ENCODE measurements at regions not wholly inside any gene's neighbourhood (a gene's known extent, or its start where the extent isn't known, plus 50 kb on each side); places are given as distances from the start of the nearest gene placed in this dataset.
"Not testable (repeated sequence)": the region's sequence is repeated elsewhere in the genome, so short reads cannot be mapped to it uniquely, and the experiment has no call there.

DNA sequence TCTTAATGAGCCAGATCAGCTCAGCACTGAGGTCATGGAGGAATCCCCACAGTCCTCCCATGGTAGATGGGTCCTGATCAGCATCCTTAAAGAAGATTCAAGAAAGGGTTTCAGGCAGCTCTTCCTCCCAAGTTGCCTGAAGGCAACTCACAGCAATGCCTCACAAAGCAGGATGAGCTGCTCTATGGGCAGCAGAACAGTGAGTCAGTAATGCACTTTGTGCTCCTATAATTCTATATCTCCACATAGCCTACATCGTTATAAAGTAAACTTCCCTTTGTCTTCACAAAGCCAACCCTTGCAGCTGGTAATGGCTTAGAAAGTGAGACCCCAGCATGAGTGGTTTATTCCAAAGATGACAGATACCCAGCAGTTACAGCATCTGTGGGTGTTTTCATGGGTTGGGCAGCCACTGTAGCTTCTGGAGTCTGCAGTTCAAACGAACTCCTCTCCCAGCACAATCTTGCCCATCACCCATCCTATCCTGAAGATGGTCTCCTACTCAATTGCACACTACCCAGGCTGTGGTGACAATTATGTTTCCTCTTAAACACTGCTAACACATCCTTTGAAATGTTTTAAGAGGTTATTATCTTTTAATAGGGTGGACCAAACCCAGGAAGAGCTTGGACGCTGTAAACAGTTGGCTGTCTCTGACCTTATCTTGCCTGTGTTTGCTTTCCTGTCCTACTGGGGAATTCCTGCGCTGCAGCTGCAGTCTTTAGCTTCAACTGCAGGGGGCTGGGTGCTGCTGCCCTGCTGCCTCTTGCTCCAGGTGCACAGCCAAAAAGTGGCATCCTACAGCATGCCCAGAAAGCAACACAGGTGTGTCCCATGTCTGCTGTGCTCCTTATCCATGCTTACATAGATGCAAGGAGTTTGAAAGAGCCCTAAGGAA, 286.9 kb downstream of the ANAPC1 start:
- H3K27ac Mint-ChIP-seq; H3K4me1 Mint-ChIP-seq; H3K9me3 Mint-ChIP-seq; DNase-seq (ENCODE audit: low spot score in 2 of 2); H3K27me3 Mint-ChIP-seq; H3K4me3 Mint-ChIP-seq; H3K36me3 Mint-ChIP-seq: not testable (repeated sequence)
- peak; percentile 31 for ATAC-seq (ENCODE audit: low read depth)

DNA sequence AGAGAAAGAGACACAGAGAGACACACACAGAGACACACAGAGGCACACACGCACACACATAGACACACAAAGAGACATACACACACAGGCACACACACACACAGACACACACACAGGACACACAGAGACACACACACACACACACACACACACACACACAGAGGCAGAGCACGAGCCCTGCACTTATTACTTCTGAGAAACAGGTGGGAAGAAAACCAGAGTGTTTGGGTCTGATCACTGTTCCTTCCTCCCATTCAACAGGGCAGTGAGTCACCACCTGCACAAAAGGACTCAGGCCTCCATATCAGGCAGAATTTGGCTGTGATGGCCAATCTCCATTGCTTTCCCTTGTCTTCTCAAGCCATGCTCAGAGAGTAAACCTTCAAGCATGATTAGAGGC, 285.0 kb downstream of the ANAPC1 start:
- not testable (repeated sequence) for H3K4me1 Mint-ChIP-seq; H3K27ac Mint-ChIP-seq; ATAC-seq (ENCODE audit: low read depth); H3K36me3 Mint-ChIP-seq; H3K9me3 Mint-ChIP-seq; DNase-seq (ENCODE audit: low spot score in 2 of 2); H3K4me3 Mint-ChIP-seq; H3K27me3 Mint-ChIP-seq

DNA sequence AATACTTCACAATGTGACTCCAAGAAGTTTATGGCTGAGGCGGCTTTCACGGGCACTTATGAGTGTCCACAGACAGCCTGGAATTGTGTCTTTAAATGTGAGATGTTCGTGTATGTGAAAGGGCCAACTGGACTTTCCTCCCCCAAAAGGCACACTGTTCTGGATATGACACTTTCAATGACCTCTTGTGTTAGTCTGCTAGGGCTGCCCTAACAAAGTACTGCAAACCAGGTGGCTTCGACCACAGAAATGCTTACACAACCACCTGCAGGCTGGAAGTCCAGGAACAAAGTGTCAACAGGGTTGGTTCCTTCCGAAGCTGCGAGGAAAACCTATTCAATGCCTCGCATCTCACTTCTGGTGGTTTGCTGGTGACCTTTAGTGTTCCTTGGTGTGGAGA, 281.7 kb downstream of the ANAPC1 start:
- not testable (repeated sequence) for H3K27ac Mint-ChIP-seq; H3K27me3 Mint-ChIP-seq; ATAC-seq (ENCODE audit: low read depth); DNase-seq (ENCODE audit: low spot score in 2 of 2); H3K9me3 Mint-ChIP-seq; H3K4me1 Mint-ChIP-seq; H3K36me3 Mint-ChIP-seq; H3K4me3 Mint-ChIP-seq

DNA sequence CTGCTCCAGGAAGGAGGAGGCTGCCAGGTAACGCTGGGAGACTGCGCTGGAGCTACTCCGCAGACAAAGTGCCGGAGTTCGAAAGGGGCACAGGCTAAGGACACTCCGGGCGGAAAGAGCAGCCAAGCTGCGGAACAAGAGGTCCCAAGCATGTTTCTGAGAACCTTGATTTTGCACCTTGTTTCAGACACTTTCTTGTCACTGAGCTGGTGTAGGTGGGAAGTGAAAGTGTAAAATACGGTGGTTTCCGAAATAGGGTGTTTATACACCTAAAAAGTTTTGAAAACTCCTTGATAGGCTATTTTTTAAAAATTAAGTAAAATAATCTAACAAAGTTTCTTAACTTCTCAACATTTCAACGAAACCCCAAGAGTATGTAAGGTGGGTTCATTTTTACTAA, 278.2 kb downstream of the ANAPC1 start:
- H3K36me3 Mint-ChIP-seq; H3K4me1 Mint-ChIP-seq; H3K27ac Mint-ChIP-seq; DNase-seq (ENCODE audit: low spot score in 2 of 2); H3K27me3 Mint-ChIP-seq; H3K4me3 Mint-ChIP-seq; H3K9me3 Mint-ChIP-seq: not testable (repeated sequence)
- peak; percentile 85 for ATAC-seq (ENCODE audit: low read depth)

DNA sequence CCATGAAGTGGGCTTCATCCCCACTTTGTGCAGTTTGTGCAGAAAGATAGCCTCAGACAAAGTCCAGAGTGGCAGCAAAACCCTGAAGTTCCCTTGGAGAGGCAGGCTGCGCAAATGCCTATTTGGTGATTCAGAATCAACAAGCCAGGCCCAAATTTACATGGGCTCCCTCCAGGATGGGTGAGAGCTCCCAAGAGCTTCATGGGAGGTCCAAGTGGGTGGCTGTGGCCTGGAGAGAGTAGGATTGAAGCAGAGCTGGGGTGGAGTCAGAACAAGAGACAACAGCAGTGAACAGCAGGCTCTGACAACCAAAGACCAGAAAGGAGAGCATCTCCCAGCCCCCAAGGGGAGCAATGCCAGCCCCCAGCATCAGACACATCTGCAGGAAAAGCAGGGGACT, 277.4 kb downstream of the ANAPC1 start:
- ATAC-seq (ENCODE audit: low read depth); H3K27ac Mint-ChIP-seq; DNase-seq (ENCODE audit: low spot score in 2 of 2); H3K4me1 Mint-ChIP-seq; H3K4me3 Mint-ChIP-seq; H3K9me3 Mint-ChIP-seq; H3K36me3 Mint-ChIP-seq; H3K27me3 Mint-ChIP-seq: not testable (repeated sequence)

DNA sequence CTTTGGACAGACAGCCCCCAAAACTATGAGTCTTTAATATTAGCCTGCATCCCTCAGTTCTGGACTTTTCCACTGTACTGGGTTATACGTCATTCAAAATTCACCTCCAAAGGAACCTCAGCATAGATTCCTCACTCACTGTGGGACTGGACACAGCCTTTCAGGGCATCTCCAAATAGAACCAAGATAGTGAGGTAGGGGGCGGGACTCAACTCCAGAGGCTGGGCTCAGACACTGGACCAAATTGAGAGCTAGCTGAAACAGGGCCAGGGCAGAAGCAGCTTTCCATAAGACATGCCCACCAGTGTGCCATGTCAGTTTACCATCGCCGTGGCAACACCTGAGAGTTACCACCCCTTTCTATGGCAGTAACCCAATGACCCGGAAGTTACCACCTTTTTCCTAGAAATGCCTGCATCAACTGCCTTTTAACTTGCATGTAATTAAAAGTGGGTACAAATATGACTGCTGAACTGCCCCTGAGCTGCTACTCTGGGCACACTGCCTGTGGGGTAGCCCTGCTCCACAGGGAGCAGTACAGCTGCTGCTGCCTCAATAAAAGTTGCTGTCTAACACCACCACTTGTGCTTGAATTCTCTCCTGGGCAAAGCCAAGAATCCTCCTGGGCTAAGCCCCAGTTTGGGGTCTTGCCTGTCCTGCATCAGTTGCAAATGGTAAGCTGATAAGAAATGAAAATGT, 274.7 kb downstream of the ANAPC1 start:
- not testable (repeated sequence) for H3K27ac Mint-ChIP-seq; H3K27me3 Mint-ChIP-seq; H3K4me3 Mint-ChIP-seq; H3K9me3 Mint-ChIP-seq; ATAC-seq (ENCODE audit: low read depth); H3K4me1 Mint-ChIP-seq; DNase-seq (ENCODE audit: low spot score in 2 of 2); H3K36me3 Mint-ChIP-seq

DNA sequence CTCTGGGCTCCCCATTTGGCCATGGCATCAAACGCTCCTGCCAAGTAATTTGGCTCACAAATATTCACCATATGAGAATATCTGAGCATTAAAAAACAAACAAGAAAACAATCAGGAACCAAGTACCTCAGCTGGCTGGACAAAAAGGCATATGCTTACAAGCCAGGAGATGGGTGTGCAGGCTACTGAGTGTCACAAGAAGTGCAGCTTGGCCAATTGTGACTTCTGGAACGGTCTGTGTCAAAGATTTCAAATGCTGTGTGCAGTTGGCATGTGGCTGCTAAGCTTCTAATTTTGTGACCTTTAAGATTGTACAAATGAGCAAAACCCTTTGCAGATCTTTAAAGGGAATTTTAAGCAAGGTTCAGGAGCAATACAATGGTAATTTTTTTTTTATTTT, 274.0 kb downstream of the ANAPC1 start:
- H3K36me3 Mint-ChIP-seq; H3K9me3 Mint-ChIP-seq; H3K4me3 Mint-ChIP-seq; DNase-seq (ENCODE audit: low spot score in 2 of 2); H3K27me3 Mint-ChIP-seq; ATAC-seq (ENCODE audit: low read depth); H3K4me1 Mint-ChIP-seq; H3K27ac Mint-ChIP-seq: not testable (repeated sequence)

DNA sequence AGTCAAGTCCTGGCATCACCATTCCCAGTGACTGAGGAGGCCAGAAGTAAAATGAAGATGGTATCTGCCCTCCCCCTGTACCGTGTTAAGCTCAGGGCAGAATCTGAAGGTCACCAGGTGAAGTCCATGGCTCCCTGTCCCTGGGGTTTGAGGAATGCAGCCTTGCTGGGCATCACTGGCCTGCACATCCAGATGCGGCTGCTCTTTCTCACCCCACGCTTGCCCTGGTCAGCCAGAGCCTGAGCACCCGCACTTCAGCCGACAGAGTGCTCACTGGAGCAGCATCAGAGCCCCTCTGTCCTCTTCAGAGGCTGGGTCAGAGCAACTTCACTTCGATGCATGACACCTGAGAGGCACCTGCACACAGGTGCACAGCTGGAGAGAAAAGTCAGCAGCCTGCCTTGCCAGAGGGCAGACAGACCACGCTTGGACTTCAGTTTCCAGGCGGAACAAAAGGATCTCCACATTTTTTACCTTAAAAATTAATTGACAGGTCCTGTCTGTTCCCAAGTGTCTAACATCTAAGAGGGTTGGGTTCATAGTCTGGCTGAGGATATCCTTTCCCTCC, 267.3 kb downstream of the ANAPC1 start:
- Mint-ChIP-seq H3K4me1 (peaks cover 1% of the 10 kb centered on the region), H3K27ac (no peak overlapping the region), H3K9me3 (no peaks in the 10 kb centered on the region), H3K4me3 (no peak overlapping the region), H3K27me3 (peaks cover 6% of the 10 kb centered on the region), H3K36me3 (no peaks in the 10 kb centered on the region)
- no peak for DNase-seq (ENCODE audit: low spot score in 2 of 2)
- no peak for ATAC-seq (ENCODE audit: low read depth)

DNA sequence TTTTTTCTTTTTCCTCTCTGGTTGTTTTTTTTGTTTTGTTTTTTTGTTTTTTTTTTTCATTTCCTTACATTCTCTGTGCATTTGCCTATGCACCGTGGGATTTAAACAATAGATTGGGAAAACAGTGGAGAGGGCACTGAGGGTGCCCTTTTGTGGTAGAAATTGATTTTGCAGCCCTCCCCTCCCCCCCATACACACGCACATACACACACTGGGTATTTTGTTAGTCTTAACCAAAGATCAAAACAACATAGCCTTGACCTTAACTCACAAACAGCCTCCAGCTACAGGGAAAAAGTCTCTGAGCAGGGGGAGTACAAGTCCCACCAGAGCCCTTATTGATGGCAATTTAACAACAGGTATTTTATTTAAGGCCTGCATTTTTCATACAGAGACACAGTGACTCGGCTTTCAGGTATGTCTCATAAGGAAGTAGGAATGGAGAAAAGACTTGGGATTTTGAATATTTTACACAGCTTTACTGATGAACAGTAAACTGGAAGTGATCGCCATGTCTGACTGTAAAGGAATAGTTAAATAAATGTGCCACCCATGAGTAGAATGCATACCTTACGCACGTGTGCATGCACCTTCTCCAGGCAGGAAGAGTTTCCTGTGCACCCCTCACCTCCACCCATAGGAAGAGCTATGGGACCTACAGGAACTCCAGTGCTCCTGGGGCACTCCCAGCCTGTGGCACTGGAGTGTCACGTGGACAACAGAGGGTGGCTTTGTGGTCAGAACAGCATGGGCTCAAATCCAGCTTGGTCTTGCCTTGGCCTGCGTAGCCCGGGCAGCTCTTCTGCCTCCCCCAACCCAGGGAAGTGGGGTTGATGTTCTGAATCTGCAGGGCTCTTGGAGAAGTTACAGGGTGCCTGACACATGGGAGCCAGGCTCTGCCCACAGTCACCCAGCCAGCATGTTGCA, 266.4 kb downstream of the ANAPC1 start:
- ATAC-seq (ENCODE audit: low read depth): no peak
- no peak overlapping the region for H3K27ac Mint-ChIP-seq
- no peaks in the 10 kb centered on the region for H3K4me1 Mint-ChIP-seq

DNA sequence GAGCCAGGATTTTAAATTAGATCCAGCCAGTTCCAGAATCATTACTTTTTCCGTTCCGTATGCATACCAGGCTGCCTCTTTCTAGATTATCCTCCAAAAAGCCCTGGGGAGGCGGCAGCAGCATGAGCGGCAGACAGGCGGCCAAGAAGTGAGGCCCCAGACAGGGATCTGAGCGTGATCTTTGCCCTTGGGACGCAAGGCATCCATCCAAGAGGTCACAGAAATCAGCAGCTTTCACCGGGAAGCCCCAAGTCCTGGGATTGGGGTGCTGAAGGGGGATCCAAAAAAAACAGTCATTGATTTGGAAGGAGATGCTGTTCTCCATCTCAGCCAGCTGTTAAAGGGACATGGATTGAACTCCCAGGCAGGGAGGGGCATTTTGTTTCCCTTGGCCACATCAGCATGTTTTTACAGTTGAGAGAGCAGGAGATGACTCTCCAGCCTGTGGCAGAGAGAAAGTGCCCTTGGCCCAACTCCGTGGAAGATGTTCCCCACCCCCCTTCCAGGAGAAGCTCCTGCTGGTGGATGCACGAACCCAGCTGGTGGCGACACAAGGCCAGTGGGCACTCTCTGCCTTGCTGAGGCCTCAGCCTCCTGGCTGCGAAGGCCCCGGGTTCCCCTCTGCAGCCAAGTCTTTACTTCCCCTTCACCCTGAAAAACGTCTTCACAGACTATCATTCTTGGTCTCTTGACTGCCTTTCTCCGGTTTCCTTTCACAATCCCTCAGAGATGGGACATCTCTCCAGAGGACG, 265.6 kb downstream of the ANAPC1 start:
- no peaks in the 10 kb centered on the region for H3K36me3 Mint-ChIP-seq
- no peak overlapping the region for H3K4me3 Mint-ChIP-seq
- ATAC-seq (ENCODE audit: low read depth): no peak
- H3K4me1 Mint-ChIP-seq: no peaks in the 10 kb centered on the region
- no peaks in the 10 kb centered on the region for H3K9me3 Mint-ChIP-seq
- peaks cover 4% of the 10 kb centered on the region for H3K27me3 Mint-ChIP-seq
- H3K27ac Mint-ChIP-seq: no peak overlapping the region
- DNase-seq (ENCODE audit: low spot score in 2 of 2): no peak

More for the DNA sequence above, 266.4 kb downstream of the ANAPC1 start:
- DNase-seq (ENCODE audit: low spot score in 2 of 2): no peak
- no peaks in the 10 kb centered on the region for H3K9me3 Mint-ChIP-seq
- no peak overlapping the region for H3K4me3 Mint-ChIP-seq
- H3K27me3 Mint-ChIP-seq: peaks cover 4% of the 10 kb centered on the region
- no peaks in the 10 kb centered on the region for H3K36me3 Mint-ChIP-seq

DNA sequence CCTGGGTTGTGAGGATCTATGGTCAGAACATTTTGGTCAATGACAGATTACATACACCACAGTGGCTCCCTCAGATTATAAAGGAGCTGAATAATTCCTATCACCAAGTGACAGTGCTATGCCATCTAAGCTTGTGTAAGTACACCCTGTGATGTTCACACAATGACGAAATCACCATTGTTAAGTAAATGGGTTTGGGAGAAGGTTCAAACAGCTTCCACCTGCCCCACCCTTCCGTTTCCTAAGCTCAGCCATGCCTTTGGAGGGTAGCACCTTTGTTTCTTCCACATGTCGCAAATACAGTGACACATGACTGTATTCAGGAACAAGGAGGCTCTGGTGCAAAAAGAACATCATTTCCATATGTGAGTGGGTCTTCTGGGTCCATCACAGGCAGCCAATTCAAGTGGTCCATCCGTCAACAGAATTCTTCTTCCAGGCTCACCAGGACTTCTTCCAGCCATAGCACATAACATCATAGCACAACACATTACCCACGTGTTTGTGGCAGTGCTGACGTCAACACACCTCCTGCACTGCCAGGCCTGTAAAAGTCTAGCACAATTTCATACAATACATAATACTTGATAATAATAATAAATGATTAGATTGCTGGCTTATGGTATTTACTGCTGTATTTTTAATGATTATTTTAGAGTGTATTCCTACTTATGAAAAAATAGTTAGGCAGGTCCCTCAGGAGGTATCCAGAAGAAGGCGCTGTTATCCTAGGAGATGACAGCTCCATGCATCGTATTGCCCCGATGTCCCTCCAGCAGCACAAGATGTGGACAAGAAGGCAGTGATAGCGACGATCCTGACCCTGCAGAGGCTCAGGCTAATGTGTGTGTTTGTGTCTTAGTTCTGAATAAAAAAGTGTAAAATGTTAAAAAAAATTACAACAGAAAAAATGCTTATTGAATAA, 264.8 kb downstream of the ANAPC1 start:
- peaks cover 4% of the 10 kb centered on the region for H3K27me3 Mint-ChIP-seq
- no peaks in the 10 kb centered on the region for H3K4me1 Mint-ChIP-seq
- H3K4me3 Mint-ChIP-seq: no peak overlapping the region
- DNase-seq (ENCODE audit: low spot score in 2 of 2) (no peak), ATAC-seq (ENCODE audit: low read depth) (no peak)
- H3K27ac Mint-ChIP-seq: no peak overlapping the region
- no peaks in the 10 kb centered on the region for H3K36me3 Mint-ChIP-seq
- H3K9me3 Mint-ChIP-seq: no peaks in the 10 kb centered on the region

DNA sequence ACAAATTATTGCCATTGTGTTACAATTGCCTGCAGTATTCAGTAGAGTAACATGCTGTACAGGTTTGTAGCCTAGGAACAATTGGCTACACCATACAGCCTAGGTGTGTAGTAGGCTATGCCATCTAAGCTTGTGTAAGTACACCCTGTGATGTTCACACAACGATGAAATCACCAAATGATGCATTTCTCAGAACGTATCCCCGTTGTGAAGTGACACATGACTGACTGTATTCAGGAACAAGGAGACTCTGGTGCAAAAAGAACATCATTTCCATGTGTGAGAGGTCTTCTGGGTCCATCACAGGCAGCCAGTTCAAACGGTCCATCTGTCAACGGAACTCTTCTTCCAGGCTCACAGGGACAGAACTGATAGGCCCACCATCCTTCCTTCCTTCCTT, 263.7 kb downstream of the ANAPC1 start:
- no peaks in the 10 kb centered on the region for H3K4me1 Mint-ChIP-seq
- no peaks in the 10 kb centered on the region for H3K36me3 Mint-ChIP-seq
- H3K27me3 Mint-ChIP-seq: peaks cover 4% of the 10 kb centered on the region
- no peak overlapping the region for H3K27ac Mint-ChIP-seq
- no peak for DNase-seq (ENCODE audit: low spot score in 2 of 2)
- H3K9me3 Mint-ChIP-seq: no peaks in the 10 kb centered on the region
- H3K4me3 Mint-ChIP-seq: no peak overlapping the region
- no peak for ATAC-seq (ENCODE audit: low read depth)
